GM11168 (cell line): ENCODE measurements at regions not wholly inside any gene's neighbourhood (a gene's known extent, or its start where the extent isn't known, plus 50 kb on each side); places are given as distances from the start of the nearest gene placed in this dataset.
"Not testable (repeated sequence)": the region's sequence is repeated elsewhere in the genome, so short reads cannot be mapped to it uniquely, and the experiment has no call there.

Source experiments
- in situ Hi-C: fragments of 300-500 bp; cut with MboI; formaldehyde crosslinking; loops from one replicate; pipeline ENCODE4 v1.12.0; 2022; ENCODE audit warnings: low sequenced_read_pairs; ENCODE audit not compliant: unreplicated experiment

DNA sequence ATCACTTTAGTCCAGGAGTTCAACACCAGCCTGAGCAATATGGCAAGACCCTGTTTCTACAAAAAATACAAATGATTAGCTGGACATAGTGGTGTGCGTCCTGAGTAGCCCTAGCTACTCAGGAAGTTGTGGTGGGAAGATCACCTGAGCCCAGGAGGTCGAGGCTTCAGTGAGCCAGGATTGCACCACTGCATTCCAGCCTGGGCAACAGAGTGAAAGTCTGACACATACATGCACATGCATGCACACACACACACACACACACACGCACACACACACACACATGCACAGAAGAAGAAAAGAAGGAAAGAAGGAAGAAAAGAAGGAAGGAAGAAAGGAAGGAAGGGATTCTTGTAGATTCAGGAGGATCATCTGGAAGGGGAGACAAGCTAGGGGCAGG is 104.4 kb upstream of the USP25 start:
- in situ Hi-C loops = no loop called here

DNA sequence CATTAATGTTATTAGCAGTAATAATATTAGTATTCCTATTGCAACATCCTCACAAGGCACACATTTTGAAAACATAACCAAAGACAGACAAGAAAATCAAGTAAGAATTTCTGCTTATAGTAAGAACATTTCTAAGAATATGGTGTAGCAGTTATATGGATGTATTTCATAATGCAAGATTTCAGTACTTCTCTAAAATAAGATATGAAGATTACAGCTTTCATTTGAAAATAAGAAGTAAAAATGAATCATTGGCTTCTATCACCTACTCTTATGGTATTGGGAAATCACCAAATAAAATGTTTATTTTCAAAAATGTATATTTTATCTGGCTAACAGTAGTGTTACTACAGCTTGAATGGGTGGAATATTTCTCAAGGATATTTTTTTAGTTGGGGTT is 103.8 kb upstream of the USP25 start:
- in situ Hi-C loops = no loop called here

DNA sequence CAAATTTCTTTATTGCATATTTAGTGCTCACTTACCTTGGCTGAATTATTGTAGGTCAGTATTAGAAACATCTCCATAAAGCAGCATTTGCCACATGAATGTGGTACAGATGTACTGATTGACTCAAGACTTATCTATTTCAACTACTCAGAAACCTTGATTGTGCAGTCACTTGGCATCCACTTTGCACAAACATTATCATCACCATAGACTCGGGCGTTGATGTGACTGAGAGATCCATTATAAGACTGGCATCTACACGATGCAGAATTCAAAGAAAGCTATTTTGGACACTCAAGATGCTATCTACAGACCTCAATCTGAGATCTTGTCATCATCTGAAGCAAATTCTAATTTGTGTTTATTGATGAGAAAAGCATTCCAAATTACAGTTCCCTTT is 102.8 kb upstream of the USP25 start:
- in situ Hi-C loops = no loop called here

DNA sequence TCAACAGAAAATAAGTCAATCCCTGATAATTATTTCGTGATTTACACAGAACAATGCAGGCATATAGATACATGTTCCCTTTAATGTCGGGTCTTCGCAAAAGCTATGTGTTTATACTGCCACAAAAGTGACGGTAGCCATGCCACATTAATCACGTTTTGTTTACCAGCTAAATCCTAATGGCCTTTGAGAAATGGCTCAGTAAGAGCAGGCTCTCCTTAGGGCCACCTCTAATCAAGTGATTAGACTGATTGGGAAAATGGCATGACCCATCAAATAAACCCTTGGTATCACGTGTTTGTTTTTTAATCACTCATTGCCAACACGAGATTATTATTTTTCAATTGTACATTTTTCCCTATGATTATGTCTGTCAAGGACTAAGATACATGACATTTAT is 102.0 kb upstream of the USP25 start:
- in situ Hi-C loops = no loop called here

DNA sequence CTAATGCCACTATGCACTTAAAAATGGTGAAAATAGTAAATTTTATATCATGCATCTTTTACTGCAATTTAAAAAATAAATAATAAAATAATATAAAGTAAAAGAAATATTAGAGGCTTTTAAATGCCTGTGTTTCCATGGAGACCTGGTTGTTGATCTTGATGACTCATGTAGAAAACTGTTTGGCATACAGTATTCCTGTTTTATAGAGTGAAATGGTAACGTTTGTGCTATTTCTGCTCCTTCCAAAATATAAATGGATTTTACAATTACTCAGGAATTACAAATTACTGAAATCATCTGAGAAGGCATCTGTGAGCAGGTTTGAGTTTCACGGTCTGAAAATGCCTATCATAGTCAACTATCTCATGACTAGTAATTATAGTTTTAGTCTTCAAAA is 98.4 kb upstream of the USP25 start:
- in situ Hi-C loops = no loop called here

DNA sequence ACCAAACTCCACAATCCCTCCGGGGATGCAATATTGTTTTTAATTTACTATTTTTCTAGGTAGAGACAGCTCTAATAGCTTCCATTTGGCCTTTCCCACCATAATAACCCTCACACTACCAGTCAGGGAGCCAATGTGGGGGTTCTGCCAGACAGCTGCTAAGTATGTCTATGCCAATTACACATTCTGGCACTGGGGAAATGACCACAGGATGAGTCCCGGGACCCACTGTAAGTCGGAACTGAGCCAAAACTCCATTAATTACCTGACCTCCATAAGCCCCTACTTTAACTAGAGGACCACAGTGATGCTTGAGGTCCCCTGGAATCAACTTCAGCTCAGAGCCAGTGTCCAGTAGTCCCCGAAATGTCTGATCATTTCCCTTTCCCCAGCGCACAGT is 95.2 kb upstream of the USP25 start:
- in situ Hi-C loops = not testable (repeated sequence)

DNA sequence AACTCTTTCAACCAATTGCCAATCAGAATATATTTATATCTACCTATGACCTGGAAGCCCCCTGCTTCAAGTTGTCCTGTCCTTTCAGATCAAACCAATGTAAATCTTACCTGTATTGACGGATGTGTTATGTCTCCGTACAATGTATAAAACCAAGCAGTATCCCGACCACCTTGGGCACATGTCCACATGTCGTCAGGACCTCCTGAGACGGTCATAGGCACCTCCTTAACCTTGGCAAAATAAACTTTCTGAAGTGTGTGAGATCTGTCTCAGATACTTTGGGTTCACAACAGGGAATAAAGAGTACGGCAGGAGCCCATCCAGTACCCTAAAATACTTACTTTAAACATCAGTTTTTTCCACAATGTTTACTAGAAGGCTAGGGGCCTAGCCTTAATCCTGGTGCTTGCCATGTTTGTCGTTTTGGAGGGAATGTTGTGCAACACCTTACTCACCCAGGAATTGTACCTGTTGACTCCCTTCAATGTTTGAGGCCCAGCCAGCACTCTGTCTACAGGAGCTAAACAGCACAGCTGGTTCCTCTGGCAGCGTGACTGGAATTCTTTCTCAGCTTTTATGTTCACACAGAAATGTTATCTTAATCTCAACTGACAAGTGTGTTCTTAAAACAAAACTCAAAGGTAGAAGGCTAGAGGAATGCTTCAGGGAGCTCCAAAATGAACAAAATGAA is 90.8 kb upstream of the USP25 start:
- in situ Hi-C loops = no loop called here

DNA sequence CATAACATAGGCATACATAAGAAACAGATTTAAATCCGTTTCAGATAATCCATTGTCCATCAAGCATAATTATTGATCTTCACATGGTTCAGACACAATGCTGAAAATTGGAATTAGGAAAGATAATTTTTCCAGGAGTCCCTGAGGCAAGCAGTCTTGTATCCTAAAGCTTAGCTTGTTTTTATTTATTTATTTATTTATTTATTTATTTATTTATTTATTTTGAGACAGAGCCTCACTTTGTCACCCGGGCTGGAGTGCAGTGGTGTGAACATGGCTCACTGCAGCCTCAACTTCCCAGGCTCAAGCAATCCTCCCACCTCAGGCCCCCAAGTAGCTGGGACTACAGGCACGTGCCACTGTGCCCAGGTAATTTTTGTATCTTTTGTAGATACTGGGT is 89.7 kb upstream of the USP25 start:
- in situ Hi-C loops = not testable (repeated sequence)

DNA sequence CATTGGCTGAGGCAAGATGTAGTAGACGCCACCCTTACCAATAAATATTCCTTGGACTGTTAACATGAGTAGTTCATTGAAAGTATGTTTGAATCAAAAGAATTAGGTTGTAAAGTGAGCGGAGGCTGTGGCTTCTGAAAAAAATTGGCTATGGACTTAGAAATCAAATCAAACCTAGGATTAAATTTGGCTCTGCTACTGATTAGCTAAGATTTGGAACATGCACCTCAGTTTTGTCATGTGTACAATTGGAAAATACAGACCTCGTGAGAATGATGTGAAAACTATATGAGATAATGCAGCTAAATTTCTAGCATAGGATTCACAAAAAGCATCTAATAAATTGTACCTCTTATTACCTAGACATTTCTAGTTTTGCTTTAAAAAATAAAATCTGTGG is 85.3 kb upstream of the USP25 start:
- in situ Hi-C loops = no loop called here

DNA sequence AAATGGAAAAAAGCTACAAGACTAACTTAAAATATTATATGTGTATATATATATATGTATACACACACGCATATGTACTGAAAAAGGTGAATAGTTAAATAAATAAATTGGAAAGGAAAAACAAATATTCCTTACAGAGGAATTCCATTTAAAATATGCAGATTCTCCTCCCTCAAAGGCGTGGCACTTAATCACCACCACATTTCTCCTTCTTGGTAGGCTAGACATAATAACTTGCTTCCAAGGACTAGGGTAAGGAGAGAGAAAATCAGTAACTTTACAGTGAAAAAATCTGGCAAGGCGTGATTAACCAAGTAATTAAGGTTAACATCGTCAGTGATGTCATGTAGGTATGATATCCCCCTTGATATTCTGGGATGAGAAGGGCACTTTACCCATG is 84.0 kb upstream of the USP25 start:
- in situ Hi-C loops = no loop called here

DNA sequence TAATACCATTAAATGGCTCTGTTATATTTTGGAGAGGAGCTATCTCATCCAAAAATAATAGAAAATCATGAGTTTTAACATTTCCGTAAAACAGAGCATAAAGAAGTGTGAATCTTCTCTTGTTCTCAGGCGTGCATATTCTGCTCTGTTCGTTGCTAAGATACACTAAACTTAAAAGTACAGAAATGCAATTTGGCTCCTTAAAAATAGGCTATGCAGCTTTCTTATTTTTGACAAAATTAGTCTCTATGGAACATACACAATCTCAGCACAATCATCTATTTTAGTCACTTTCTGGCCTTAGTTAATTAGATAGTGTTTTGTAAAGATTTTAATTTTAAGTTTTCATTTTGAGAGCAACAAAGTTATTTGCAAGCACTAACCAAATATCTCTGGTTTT is 79.0 kb upstream of the USP25 start:
- in situ Hi-C loops = no loop called here

DNA sequence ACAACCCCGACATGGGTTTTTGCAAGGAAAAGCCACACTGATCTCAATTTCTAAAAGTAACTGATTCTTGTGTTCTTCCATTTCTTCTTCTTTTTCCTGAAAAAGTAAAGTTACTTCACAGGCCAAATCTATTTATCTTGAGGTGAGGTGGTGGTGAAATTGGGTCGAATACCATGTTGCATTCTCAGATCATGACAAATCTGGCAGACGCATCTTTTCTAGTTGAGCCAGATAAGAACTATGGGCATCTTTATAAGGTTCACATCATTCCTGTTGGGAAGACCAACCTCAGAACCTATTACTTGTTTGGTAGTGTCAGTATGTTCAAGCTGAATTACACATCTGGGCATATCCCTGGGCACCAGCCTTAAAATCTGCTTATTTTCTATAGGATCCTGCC is 78.6 kb upstream of the USP25 start:
- in situ Hi-C loops = no loop called here

DNA sequence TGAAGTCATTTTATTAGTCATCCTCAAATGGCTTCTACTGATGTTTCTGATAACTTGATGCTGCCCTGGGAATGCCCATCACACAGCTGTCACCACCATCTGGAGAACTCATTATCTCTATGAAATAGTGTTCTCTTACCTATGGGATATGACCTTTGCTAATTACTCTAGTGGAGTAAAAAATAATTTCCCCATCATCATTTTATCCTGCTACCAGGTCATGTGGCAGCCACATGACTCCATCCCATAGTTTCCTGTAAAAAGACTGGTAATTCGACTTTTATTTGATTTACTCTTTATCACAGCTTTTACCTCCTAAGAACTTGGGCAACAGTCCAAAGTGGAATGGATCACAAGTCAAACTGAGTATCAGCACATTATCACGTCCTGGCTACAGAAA is 76.1 kb upstream of the USP25 start:
- in situ Hi-C loops = no loop called here

DNA sequence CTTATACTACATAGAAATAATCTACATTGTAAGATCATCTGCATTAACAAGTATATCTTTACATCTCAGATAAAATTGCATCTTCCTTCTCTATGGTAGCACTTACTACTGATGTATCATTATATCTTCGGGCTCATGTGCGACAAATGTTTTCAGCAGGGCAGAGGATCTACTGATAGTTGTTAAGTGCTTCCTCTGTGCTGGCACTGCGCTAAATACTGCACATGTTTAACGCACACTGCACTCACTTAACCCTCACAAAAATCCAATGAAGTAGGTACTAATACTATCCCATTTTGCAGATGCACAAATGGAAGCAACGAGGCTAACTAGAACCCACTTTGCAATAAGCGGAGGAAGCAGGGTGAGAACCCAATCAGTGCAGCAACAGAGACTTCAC is 75.6 kb upstream of the USP25 start:
- in situ Hi-C loops = no loop called here

DNA sequence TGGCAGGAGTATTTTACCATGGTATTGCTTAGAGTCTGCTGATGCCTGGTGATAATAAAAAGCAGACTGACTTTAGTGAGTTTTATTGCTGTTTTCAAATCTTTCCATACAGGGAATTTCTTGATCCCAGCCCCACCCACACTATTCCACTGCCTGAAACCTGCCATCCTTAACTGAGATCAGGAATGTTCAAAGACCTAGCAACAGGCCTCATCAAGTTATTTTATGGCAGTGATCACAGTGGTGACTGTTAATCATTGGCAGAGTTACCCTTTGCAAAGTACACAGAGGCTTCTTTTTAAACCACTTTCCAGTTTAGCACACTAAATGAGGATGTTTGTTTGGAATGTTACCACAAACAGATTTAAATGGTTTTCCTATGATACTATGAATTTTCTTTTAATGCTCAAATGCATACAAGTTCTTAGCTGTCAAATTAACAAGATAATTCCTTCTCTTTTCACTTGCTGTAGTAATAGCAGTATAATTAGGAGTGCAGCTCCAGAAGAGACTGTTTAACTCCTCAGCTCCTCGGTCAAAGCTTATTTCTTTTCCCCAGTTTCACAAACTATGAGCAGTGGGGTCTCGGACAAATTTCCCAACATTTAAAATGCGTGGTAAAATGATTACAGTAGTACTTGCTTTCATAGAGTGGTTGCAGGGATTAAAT is 69.9 kb upstream of the USP25 start:
- in situ Hi-C loops = no loop called here

DNA sequence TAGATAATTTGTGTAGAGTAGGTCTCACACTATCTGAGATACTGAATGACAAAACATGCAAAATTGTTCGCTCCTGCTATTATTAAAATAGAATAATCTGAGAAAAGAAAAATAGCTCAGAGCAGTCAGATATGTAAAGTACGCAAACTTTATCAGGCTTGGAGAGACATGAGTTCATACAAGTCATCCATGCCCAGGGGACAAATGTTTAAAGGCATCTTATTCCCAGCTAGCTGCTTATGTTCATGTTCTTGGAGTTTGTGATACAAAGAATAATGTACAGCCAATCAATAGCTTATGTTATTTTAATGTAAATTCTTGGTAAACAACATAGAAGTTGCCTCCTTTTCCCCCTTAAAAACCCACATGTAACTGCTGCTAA is 69.4 kb upstream of the USP25 start:
- in situ Hi-C loops = no loop called here

DNA sequence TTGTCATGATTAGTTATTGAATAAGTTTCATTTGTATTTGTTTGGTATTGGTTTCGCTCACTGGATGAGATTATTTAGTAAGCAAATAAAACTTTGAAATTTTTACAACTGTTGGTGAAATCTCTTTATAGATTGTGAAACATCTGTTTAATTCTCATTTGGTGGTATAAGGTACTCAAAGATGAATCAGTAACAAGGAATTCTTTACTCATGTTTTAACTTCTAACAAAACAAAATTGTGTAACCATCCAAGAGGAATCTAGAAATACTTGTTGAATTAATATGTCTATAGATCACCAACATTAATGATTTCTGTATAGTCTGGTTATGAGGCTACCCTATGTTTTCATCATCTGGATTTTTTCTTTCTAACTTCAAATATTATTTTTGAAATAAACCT is 62.8 kb upstream of the USP25 start:
- in situ Hi-C loops = no loop called here

DNA sequence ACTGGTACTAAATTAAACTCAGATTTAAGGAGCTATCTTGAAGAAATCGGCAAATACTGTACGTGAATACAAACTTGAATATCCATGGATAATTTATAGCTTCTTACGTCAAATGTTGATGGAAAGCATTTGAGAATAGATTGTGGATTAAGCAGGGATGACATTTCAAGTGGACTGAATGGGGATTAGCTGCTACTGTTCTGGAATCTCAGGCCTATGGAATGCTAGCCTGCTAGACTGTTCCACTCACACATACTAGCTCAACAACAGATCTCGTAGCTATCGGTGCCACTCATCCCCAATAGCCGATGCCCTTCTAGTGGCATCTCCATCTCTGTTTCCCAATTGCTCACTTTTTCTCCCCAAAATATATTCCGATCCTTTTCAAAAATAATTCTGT is 62.0 kb upstream of the USP25 start:
- in situ Hi-C loops = no loop called here

DNA sequence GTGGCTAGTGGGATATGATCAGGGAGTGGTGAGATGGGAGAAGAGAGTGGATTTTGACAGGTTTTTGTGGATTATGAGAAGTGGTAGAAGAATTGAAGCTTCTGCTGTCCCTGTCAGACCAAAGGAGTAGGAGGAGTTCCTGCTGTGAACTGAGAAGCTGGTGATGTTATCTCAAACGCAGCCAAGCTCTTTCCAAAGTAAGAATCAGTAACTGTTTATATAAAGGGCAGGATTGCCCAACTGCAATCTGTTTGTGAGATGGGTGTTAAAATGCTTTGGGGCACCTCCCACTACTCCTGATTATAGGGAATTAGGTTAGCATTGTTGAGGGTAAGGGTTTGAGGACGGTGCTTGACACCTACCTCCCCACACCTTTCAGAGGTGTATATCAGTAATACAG is 60.5 kb upstream of the USP25 start:
- in situ Hi-C loops = no loop called here

DNA sequence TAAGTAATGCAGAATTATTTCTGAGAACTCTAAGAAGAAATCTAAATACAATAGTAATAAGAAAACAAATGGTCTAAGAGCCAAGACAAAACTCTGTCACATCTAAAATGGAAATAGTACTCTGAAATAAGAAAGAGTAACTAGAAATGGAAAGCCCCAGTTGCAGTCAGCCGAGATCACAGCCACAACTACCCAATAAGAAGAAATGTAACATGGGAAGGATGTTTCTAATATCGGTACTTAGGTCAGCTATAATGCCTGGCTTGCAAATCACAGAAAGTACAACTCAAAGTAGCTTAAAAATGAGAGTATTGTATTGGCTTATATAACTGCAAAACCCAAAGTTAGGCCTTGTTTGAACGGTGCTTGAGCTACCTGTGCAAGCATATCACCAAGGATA is 58.6 kb upstream of the USP25 start:
- in situ Hi-C loops = no loop called here

DNA sequence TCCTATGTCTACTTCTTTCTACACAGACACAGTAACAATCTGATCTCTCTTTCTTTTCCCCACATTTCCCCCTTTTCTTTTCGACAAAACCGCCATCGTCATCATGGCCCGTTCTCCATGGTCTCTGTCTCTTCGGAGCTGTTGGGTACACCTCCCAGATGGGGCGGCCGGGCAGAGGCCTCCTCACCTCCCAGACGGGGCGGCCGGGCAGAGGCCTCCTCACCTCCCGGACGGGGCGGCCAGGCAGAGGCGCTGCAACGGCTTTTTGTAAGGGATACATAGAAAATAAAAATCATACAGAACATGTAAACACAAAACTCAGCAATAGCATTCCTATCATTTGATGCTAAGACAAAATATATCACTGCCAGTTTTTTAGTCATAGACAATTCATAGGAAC is 57.2 kb upstream of the USP25 start:
- in situ Hi-C loops = not testable (repeated sequence)

DNA sequence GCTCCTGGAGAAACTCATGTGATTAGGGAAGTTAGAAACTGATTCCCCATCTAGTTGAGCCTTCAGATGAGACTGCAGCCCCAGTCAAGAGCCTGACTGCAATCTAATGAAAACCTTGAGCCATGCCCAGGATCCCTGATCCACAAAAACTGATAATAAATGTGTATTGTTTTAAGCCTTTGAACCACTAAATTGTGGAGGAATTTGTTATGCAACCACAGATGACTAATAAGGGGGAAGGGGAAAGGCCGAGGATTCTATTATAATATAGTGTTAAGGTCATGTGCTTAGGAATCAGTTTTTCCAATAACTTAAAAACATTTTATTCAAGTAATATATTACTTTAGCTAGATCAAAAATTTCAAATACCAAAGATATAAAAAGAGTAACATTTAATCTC is 52.8 kb upstream of the USP25 start:
- in situ Hi-C loops = no loop called here
